Trophoblast cell (in vitro differentiated cells and primary cell): ENCODE measurements at regions not wholly inside any gene's neighbourhood (a gene's known extent, or its start where the extent isn't known, plus 50 kb on each side); places are given as distances from the start of the nearest gene placed in this dataset.

Experiments
- DNase-seq, 2 donors: peaks; one replicate each; pipeline ENCODE4 v3.0.0-alpha.2; 2016
- H2AFZ ChIP-seq: 2 replicates; pipeline ENCODE4 v1.6.1; 2013; ENCODE audit warnings: low read length, moderate library complexity, mild to moderate bottlenecking; ENCODE audit not compliant: insufficient read depth, poor library complexity
- H2AK5ac ChIP-seq: 2 replicates; pipeline ENCODE4 v1.6.1; 2013; ENCODE audit warnings: mild to moderate bottlenecking, low read length
- H2BK120ac ChIP-seq: 2 replicates; pipeline ENCODE4 v1.6.1; 2013; ENCODE audit warnings: low read length, mild to moderate bottlenecking, moderate library complexity; ENCODE audit not compliant: insufficient read depth, poor library complexity
- H2BK12ac ChIP-seq: 2 replicates; pipeline ENCODE4 v1.6.1; 2013; ENCODE audit warnings: mild to moderate bottlenecking, low read length, moderate library complexity
- H2BK5ac ChIP-seq: 2 replicates; pipeline ENCODE4 v1.6.1; 2013; ENCODE audit warnings: low read length, low read depth, moderate library complexity, mild to moderate bottlenecking; ENCODE audit not compliant: poor library complexity
- H3K14ac ChIP-seq: 2 replicates; pipeline ENCODE4 v1.6.1; 2013; ENCODE audit warnings: mild to moderate bottlenecking, low read length
- H3K18ac ChIP-seq: 2 replicates; pipeline ENCODE4 v1.6.1; 2013; ENCODE audit warnings: mild to moderate bottlenecking, low read length
- H3K23ac ChIP-seq: 2 replicates; pipeline ENCODE4 v1.6.1; 2013; ENCODE audit warnings: low read length
- H3K27ac ChIP-seq: 2 replicates; pipeline ENCODE4 v1.5.1; 2013; ENCODE audit warnings: low read depth, mild to moderate bottlenecking, inconsistent platforms, low read length, moderate library complexity
- H3K27me3 ChIP-seq: 2 replicates; pipeline ENCODE4 v1.6.1; 2013; ENCODE audit warnings: inconsistent platforms, mild to moderate bottlenecking, low read length, moderate library complexity; ENCODE audit not compliant: insufficient read depth
- H3K36me3 ChIP-seq, 2 experiments: 1 replicate in 1 of 2; 2 replicates in 1 of 2; pipeline ENCODE4 v1.6.1; 2013; ENCODE audit warnings: low read length in 2 of 2, mild to moderate bottlenecking in 2 of 2, moderate library complexity in 1 of 2; ENCODE audit not compliant: insufficient read depth in 2 of 2, control insufficient read depth in 1 of 2
- H3K4ac ChIP-seq: 2 replicates; pipeline ENCODE4 v1.6.1; 2013; ENCODE audit warnings: low read depth, mild to moderate bottlenecking, low read length, moderate library complexity
- H3K4me1 ChIP-seq, 2 experiments: 1 replicate in 1 of 2; 2 replicates in 1 of 2; pipeline ENCODE4 v1.6.1; 2013; ENCODE audit warnings: low read length in 2 of 2, mild to moderate bottlenecking in 2 of 2, moderate library complexity in 1 of 2; ENCODE audit not compliant: insufficient read depth in 2 of 2, control insufficient read depth in 1 of 2
- H3K4me2 ChIP-seq: 2 replicates; pipeline ENCODE4 v1.6.1; 2013; ENCODE audit warnings: inconsistent platforms, mild to moderate bottlenecking, low read length, moderate library complexity
- H3K4me3 ChIP-seq: 2 replicates; pipeline ENCODE4 v1.5.1; 2013; ENCODE audit warnings: mild to moderate bottlenecking, low read depth, low read length, inconsistent platforms
- H3K79me1 ChIP-seq: one replicate; pipeline ENCODE4 v1.6.1; 2013; ENCODE audit warnings: low read length
- H3K79me2 ChIP-seq: 2 replicates; pipeline ENCODE4 v1.6.1; 2013; ENCODE audit warnings: low read length, mild to moderate bottlenecking; ENCODE audit not compliant: control insufficient read depth, insufficient read depth, poor library complexity
- H3K9ac ChIP-seq: 2 replicates; pipeline ENCODE4 v1.6.1; 2013; ENCODE audit warnings: mild to moderate bottlenecking, low read length
- H3K9me3 ChIP-seq: 2 replicates; pipeline ENCODE4 v1.6.1; 2013; ENCODE audit warnings: low read depth, mild to moderate bottlenecking, control low read depth, inconsistent platforms, low read length; ENCODE audit not compliant: insufficient read depth
- H4K12ac ChIP-seq: 2 replicates; pipeline ENCODE4 v1.6.1; 2013; ENCODE audit warnings: low read depth, mild to moderate bottlenecking, low read length, moderate library complexity
- H4K8ac ChIP-seq: 2 replicates; pipeline ENCODE4 v1.6.1; 2013; ENCODE audit warnings: low read depth, mild to moderate bottlenecking, low read length, moderate library complexity
- H4K91ac ChIP-seq: one replicate; pipeline ENCODE4 v1.6.1; 2013; ENCODE audit warnings: low read depth, mild to moderate bottlenecking, low read length, moderate library complexity
- WGBS: extraction: QIAGEN DNeasy Blood & Tissue Kit; methylation state at CpG from one replicate; pipeline ENCODE4 v1.1.7; 2013; ENCODE audit warnings: missing lambda C conversion rate; ENCODE audit not compliant: insufficient read length, insufficient coverage; ENCODE audit errors: extremely low coverage; 5-methylcytosine and 5-hydroxymethylcytosine counted together

DNA sequence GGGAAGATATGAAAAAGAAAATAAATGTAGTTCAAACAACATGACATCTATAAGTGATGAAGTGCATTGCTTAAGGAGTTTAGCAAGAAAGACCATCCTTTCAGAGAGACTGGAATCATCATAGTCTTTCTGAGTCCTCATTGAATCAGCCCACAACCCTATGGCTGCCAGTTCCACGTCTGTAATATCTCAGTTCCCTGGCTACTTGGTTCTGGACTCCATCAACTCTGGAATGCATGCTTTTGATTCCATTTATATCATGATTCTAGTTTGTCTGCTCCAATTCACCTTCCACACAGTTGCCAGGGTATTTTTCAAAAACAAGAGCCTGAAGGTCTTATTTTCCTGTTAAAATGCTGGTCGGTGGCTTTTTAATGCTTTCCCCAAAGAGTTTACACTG is 126.4 kb upstream of the MDFIC start:
- H3K4me3 ChIP-seq = no peak overlapping the region
- DNase-seq = no peak
- no peak overlapping the region for H3K18ac ChIP-seq
- no peaks in the 10 kb centered on the region for H3K79me1 ChIP-seq
- H3K36me3 ChIP-seq = no peaks in the 10 kb centered on the region
- H3K4me1 ChIP-seq = no peaks in the 10 kb centered on the region
- H3K9ac ChIP-seq = no peak overlapping the region
- no peak overlapping the region for H2AK5ac ChIP-seq
- no peak overlapping the region for H2BK5ac ChIP-seq
- H4K91ac ChIP-seq = no peak overlapping the region
- H4K12ac ChIP-seq = no peak overlapping the region
- no peak overlapping the region for H3K4me2 ChIP-seq
- no peaks in the 10 kb centered on the region for H3K9me3 ChIP-seq
- no peak overlapping the region for H2BK120ac ChIP-seq
- H2AFZ ChIP-seq = no peak overlapping the region
- no CpG with 5 or more reads among the region's 2 CpGs for WGBS
- H3K27me3 ChIP-seq = no peaks in the 10 kb centered on the region
- no peak overlapping the region for H2BK12ac ChIP-seq
- no peak overlapping the region for H3K27ac ChIP-seq
- no peak overlapping the region for H3K14ac ChIP-seq
- no peak overlapping the region for H3K4ac ChIP-seq
- no peak overlapping the region for H3K23ac ChIP-seq
- H4K8ac ChIP-seq = no peak overlapping the region
- H3K79me2 ChIP-seq = no peaks in the 10 kb centered on the region

DNA sequence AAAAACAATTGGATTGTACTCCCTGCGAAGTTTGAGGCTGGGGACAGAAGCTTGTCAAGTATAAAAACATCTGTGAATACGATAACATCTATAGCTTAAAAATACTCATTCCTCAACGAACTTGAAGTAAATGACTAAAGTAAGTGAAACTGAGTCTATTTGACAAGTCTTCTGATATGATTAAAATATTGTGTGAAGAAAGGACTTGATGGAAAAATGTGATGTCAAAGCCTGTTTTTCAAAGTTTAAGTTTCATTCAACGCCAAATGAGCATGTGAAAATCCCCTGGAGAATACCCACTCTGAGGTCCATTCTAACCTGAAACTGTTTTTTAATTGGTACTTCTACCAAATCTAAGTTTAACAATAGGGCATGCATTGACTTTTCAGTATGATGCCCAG is 122.3 kb upstream of the MDFIC start:
- no peak overlapping the region for H3K18ac ChIP-seq
- H3K4me2 ChIP-seq = no peak overlapping the region
- no peaks in the 10 kb centered on the region for H3K36me3 ChIP-seq
- no peak overlapping the region for H3K14ac ChIP-seq
- H3K27ac ChIP-seq = no peak overlapping the region
- no peak overlapping the region for H2BK120ac ChIP-seq
- no peak for DNase-seq
- H3K79me1 ChIP-seq = no peaks in the 10 kb centered on the region
- H3K23ac ChIP-seq = no peak overlapping the region
- no peak overlapping the region for H4K8ac ChIP-seq
- no peak overlapping the region for H4K91ac ChIP-seq
- H3K79me2 ChIP-seq = no peaks in the 10 kb centered on the region
- no CpG with 5 or more reads among the region's 4 CpGs for WGBS
- H2AK5ac ChIP-seq = no peak overlapping the region
- no peak overlapping the region for H2BK5ac ChIP-seq
- H2BK12ac ChIP-seq = no peak overlapping the region
- no peak overlapping the region for H4K12ac ChIP-seq
- H3K4me1 ChIP-seq = no peaks in the 10 kb centered on the region
- no peak overlapping the region for H3K4ac ChIP-seq
- H3K9me3 ChIP-seq = no peaks in the 10 kb centered on the region
- H2AFZ ChIP-seq = no peak overlapping the region
- H3K27me3 ChIP-seq = no peaks in the 10 kb centered on the region
- no peak overlapping the region for H3K9ac ChIP-seq
- no peak overlapping the region for H3K4me3 ChIP-seq

DNA sequence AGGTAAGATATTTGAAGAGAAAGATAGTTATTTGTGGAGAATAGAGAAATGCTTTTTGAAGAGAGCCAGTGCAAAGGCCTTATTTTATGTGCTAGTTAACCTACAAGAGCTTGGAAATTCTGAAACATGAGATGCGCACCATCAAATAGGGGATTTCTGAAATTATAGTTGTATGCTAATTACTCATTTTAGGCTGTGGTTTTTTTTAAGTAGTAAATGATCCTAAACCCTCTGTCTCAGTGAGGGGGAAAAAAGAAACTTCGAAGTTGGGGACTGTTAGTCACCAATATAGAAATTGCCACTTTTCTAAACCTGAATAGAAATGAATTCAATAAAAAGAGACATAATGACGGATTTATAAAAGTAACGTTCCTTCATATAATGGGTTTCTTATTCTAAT is 119.3 kb upstream of the MDFIC start:
- WGBS = no CpG with 5 or more reads among the region's 4 CpGs

DNA sequence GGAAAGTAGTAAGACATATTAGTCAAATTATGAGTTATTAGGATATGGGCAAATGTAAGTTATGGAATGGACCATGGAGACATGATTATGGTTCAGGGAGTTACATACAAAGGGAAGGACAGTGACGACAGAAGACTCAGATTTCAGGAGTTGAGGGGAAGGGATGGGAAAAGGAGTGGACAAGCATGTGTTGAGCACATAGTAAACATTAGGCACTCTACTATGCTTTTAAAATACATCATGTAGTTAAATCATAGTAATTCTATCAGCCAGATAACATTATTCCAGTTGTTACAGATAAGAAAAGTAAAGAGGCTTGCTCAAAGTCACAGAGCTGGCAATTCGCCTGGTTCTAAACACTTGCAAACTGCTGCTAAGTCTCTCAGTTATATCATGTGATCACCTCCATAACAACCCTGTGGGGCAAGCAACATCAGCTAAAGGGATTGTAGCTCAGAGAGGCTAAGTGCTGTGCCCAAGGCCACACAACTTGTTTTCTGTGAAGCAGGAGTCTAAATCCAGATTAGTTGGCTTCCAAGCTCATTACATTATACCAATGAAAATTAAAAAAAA is 115.2 kb upstream of the MDFIC start:
- no peak overlapping the region for H3K18ac ChIP-seq
- DNase-seq = no peak
- H4K12ac ChIP-seq = no peak overlapping the region
- H2AFZ ChIP-seq = no peak overlapping the region
- no peak overlapping the region for H2BK120ac ChIP-seq
- H3K9me3 ChIP-seq = no peaks in the 10 kb centered on the region
- no peaks in the 10 kb centered on the region for H3K4me1 ChIP-seq
- H3K4me3 ChIP-seq = no peak overlapping the region
- H3K79me1 ChIP-seq = no peaks in the 10 kb centered on the region
- no peak overlapping the region for H3K4me2 ChIP-seq
- H4K91ac ChIP-seq = no peak overlapping the region
- H2AK5ac ChIP-seq = no peak overlapping the region
- H3K9ac ChIP-seq = no peak overlapping the region
- no peaks in the 10 kb centered on the region for H3K36me3 ChIP-seq
- no peaks in the 10 kb centered on the region for H3K79me2 ChIP-seq
- WGBS = no CpG with 5 or more reads among the region's 2 CpGs
- H3K23ac ChIP-seq = no peak overlapping the region
- H3K27me3 ChIP-seq = no peaks in the 10 kb centered on the region
- no peak overlapping the region for H2BK12ac ChIP-seq
- H2BK5ac ChIP-seq = no peak overlapping the region
- H4K8ac ChIP-seq = no peak overlapping the region
- H3K27ac ChIP-seq = no peak overlapping the region
- H3K4ac ChIP-seq = no peak overlapping the region
- H3K14ac ChIP-seq = no peak overlapping the region

More for the DNA sequence above, 119.3 kb upstream of the MDFIC start:
- no peak overlapping the region for H2BK12ac ChIP-seq
- H2AK5ac ChIP-seq = no peak overlapping the region
- H4K8ac ChIP-seq = no peak overlapping the region
- H3K23ac ChIP-seq = no peak overlapping the region
- no peak overlapping the region for H3K18ac ChIP-seq
- H3K27ac ChIP-seq = no peak overlapping the region
- DNase-seq = no peak
- H3K4me1 ChIP-seq = no peaks in the 10 kb centered on the region
- no peaks in the 10 kb centered on the region for H3K79me1 ChIP-seq
- no peak overlapping the region for H4K12ac ChIP-seq
- H3K14ac ChIP-seq = no peak overlapping the region
- no peak overlapping the region for H4K91ac ChIP-seq
- H3K36me3 ChIP-seq = no peaks in the 10 kb centered on the region
- H3K79me2 ChIP-seq = no peaks in the 10 kb centered on the region
- no peaks in the 10 kb centered on the region for H3K27me3 ChIP-seq
- H3K9ac ChIP-seq = no peak overlapping the region
- no peak overlapping the region for H2BK5ac ChIP-seq
- no peaks in the 10 kb centered on the region for H3K9me3 ChIP-seq
- no peak overlapping the region for H2BK120ac ChIP-seq
- H3K4me2 ChIP-seq = no peak overlapping the region
- no peak overlapping the region for H3K4me3 ChIP-seq
- no peak overlapping the region for H2AFZ ChIP-seq
- no peak overlapping the region for H3K4ac ChIP-seq
